Astrocyte of the cerebellum (primary cell): ENCODE measurements at regions not wholly inside any gene's neighbourhood (a gene's known extent, or its start where the extent isn't known, plus 50 kb on each side); places are given as distances from the start of the nearest gene placed in this dataset.

Experiments used
- DNase-seq: peaks from one replicate; pipeline ENCODE4 v3.0.0-alpha.2; 2011; ENCODE audit warnings: low read depth
- H3K4me3 ChIP-seq: 2 replicates; pipeline ENCODE4 v1.5.1; 2011; ENCODE audit warnings: mild to moderate bottlenecking, low read depth, low read length, moderate library complexity
- in situ Hi-C: cut with HindIII; loops from 2 replicates; pipeline ENCODE4 v1.10.0; 2017; ENCODE audit warnings: low sequenced_read_pairs
- TF ChIP-seq, protein P1 (sequence below): IDR thresholded peaks from 2 replicates; pipeline ENCODE4 v1.5.1; 2012; ENCODE audit warnings: low read length, low read depth, moderate library complexity, mild to moderate bottlenecking; ENCODE audit errors: missing control alignments

DNA sequence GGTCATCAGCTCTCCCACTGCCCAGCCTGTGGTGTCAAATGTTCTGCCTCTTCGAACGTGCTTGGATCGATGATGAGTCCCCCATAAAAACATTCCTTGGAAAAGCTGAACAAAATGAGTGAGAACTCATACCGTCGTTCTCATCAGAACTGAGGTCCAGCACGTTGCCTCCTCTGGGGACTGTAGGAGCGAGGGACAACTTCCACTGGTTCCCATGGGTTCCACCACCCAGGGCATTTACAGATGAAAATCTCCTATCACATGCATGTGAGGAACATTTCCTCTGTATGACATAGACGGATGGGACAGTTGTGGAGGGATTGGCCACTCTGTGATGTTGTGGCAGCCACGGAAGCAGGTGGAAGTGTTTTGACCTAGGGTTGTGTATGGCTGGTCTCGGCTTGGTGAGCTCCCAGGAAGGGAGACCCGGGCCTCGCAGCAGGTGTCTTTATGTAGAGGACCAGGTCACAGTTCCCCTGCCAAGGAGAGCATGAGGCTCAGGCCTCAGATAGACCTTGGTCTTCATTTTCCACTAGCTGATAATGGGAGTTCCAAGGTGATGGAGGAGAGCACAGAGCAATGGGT, 113.0 kb downstream of the SNRPN start:
- no peak for DNase-seq

DNA sequence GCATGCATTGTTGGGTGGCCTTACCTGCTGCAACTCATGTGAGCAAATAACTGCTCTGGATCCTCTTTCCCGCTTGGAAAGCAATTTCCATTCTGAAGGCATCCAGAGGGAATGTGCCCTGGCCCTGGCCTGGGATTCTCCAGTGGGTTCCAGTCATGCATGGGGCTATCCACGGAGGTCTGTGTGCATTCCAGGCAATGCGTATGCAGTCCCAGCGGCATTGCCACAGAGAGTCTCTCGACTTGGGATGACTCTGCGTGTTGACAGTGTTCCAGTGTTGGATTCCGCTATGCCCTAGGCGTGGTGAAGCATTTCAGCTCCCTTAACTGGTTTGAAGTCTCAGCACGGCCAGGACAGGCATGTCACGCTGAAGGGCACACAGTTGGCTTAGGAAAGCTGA, 113.9 kb downstream of the SNRPN start:
- TF ChIP-seq, protein P1, sequence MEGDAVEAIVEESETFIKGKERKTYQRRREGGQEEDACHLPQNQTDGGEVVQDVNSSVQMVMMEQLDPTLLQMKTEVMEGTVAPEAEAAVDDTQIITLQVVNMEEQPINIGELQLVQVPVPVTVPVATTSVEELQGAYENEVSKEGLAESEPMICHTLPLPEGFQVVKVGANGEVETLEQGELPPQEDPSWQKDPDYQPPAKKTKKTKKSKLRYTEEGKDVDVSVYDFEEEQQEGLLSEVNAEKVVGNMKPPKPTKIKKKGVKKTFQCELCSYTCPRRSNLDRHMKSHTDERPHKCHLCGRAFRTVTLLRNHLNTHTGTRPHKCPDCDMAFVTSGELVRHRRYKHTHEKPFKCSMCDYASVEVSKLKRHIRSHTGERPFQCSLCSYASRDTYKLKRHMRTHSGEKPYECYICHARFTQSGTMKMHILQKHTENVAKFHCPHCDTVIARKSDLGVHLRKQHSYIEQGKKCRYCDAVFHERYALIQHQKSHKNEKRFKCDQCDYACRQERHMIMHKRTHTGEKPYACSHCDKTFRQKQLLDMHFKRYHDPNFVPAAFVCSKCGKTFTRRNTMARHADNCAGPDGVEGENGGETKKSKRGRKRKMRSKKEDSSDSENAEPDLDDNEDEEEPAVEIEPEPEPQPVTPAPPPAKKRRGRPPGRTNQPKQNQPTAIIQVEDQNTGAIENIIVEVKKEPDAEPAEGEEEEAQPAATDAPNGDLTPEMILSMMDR, result no peak
- in situ Hi-C loops, result no loop called here
- no peak for DNase-seq
- H3K4me3 ChIP-seq, result no peak overlapping the region

More for the DNA sequence above, 113.0 kb downstream of the SNRPN start:
- TF ChIP-seq, protein P1, result no peak
- H3K4me3 ChIP-seq, result no peak overlapping the region
- in situ Hi-C loops, result no loop called here

DNA sequence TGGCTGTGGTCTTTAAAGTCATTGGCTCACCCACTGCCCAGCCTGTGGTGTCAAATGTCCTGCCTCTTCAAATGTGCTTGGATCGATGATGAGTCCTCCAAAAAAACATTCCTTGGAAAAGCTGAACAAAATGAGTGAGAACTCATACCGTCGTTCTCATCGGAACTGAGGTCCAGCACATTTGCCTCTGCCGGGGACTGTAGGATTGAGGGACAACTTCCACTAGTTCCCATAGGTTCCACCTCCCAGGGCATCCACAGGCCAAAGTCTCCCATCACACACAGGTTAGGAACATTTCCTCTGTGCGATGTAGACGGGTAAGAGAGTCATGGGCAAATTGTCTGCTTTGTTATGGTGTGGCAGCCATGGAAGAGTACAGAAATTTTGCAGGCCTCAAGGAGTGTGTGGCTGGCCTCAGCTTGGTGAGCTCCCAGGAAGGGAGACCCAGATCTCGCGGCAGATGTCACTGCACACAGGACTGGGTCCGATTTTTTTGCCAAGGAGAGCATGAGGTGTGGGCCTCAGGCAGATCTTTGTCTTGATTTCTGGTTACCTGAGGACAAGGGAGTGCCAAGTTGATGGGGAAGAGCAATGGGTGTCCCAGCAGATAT, 115.7 kb downstream of the SNRPN start:
- no peak overlapping the region for H3K4me3 ChIP-seq
- TF ChIP-seq, protein P1, result no peak
- no peak for DNase-seq
- in situ Hi-C loops, result no loop called here

DNA sequence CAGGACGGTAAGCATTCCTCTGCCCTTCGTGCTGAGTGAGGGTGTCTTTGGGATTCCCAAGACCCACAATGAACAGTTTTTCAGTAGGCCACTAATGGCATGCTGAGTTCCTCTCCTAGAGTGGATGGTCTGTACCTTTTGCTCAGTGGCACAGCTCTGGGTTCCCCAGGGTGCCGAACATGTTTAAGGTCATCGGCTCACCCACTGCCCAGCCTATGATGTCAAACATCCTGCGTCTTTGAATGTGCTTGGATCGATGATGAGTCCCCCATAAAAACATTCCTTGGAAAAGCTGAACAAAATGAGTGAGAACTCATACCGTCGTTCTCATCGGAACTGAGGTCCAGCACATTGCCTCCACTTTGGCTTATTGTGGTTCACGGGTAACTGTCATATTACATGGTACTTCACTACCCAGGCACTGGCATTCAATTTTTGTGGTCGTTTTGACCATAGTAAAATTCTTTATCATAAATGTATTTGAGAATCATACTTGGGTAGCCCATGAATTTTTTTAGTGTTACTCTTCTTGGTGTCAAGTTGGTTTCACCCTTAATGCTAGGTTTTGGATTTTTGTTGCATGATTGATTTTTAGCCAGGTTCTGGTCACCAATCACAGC, 118.2 kb downstream of the SNRPN start:
- in situ Hi-C loops, result no loop called here
- no peak for DNase-seq

DNA sequence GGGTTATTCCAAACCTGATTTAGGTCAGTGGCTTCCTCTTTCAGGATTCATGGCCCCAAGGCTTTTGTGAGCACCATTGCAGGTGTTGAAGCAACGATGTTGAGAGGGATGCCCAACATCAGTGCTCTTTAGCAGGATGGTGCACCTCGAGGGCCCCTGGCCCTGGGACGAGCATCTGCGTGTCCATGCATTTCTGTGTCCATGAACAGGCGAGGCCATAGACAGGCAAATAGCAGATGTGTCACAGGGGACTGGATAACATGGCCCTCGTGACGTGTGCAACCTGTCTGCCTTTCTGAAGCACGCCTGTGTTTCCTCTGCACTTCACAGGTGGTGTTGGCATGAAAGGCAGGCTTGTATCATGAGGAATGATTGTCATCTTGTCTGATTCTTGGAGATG, 132.3 kb downstream of the SNRPN start:
- no peak overlapping the region for H3K4me3 ChIP-seq
- in situ Hi-C loops, result no loop called here
- TF ChIP-seq, protein P1, result no peak
- DNase-seq, result no peak

More for the DNA sequence above, 118.2 kb downstream of the SNRPN start:
- TF ChIP-seq, protein P1, result no peak
- no peak overlapping the region for H3K4me3 ChIP-seq

DNA sequence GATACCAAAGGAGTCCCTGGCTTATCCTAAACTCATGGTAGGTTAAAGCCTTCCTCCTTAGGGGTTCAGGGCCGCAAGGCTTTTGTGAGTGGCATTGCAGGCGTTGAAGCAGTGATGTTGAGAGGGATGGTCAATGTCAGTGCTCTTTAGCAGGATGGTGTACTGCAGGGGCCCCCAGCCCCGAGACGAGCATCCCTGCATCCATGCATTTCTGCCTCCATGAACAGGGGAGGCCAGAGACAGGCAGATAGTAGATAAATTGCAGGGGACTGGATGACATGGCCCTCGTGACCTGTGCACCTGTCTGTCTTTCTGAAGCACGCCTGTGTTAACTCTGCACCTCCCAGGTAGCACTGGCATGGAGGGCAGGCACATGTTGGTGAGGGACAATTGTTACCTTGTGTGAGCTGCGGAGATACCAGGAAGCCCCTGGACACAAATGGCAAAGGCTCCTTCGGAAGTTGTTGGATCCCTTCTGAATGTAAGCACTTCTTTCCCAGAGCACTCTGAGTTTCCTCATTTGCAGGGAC, 133.5 kb downstream of the SNRPN start:
- no peak overlapping the region for H3K4me3 ChIP-seq
- in situ Hi-C loops, result no loop called here
- TF ChIP-seq, protein P1, result no peak
- DNase-seq, result no peak
